ENCODE measurements at regions not wholly inside any gene's neighbourhood (a gene's known extent, or its start where the extent isn't known, plus 50 kb on each side); places are given as distances from the start of the nearest gene placed in this dataset.

DNA sequence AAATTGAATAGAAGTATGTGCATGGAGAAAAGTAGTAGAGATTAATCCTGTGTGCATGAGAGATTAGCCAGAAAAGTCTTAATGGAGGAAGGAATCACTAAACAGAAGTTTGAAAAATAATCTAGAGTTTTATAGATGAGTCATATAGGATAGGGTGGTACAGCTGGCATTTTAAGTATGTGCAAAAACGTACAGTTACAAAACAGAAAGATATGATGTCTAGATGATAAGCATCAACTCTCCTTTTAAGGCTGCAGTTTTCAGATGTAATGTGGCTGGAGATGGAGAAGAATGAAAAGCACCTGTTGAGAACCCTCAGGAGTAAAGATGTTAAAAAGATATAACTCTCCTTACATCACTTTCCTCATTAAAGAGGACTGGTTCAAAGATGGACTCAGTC is 271.3 kb downstream of the STK31 start:
- POLR2A ChIA-PET = no interaction called here
- no peak for FAIRE-seq
- H3K4me3 ChIP-seq (replicated peaks in 1 of 3; ENCODE audit: insufficient read depth in 1 of 3, low read depth in 1 of 3, low read length in 3 of 3) = no peak overlapping the region
- no peaks in the 10 kb centered on the region for H3K27me3 ChIP-seq (ENCODE audit: control insufficient read depth in 2 of 2, insufficient read depth in 2 of 2, low read length in 2 of 2)
- intact Hi-C loops (cut with micrococcal nuclease) = no loop called here
- H3K9ac ChIP-seq (replicated peaks; ENCODE audit: extremely low read depth, insufficient read depth, low read length) = no peak overlapping the region
- H3K36me3 ChIP-seq (ENCODE audit: control insufficient read depth in 2 of 2, extremely low read depth in 1 of 2, insufficient read depth in 2 of 2, low read length in 2 of 2) = no peaks in the 10 kb centered on the region
- H3K4me1 ChIP-seq (ENCODE audit: control insufficient read depth, extremely low read depth, insufficient read depth, low read length) = no peaks in the 10 kb centered on the region
- TF ChIP-seq MYC (IDR thresholded peaks at IDR 0.05; ENCODE audit: low read depth, low read length) = no peak
- no peak for TF ChIP-seq POLR2A (IDR thresholded peaks at IDR 0.05; ENCODE audit: low read depth, low read length)
- no peak for TF ChIP-seq FOS (IDR thresholded peaks at IDR 0.05; ENCODE audit: borderline replicate concordance, insufficient read depth, low read length)
- TF ChIP-seq, protein P1, sequence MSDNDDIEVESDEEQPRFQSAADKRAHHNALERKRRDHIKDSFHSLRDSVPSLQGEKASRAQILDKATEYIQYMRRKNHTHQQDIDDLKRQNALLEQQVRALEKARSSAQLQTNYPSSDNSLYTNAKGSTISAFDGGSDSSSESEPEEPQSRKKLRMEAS (IDR thresholded peaks at IDR 0.05; ENCODE audit: insufficient read depth, insufficient read length) = no peak
- dilution Hi-C loops (cut with MboI; ENCODE audit: extremely low pct_ligation_motif_present, low sequenced_read_pairs) = no loop called here
- BruUV-seq (replicated peaks) = no TSS peak
- no peaks in the 10 kb centered on the region for H3K79me2 ChIP-seq (ENCODE audit: control insufficient read depth, insufficient read depth, low read length)
- H3K4me2 ChIP-seq (ENCODE audit: insufficient read depth, low read length) = no peak overlapping the region
- no peaks in the 10 kb centered on the region for H4K20me1 ChIP-seq (replicated peaks; ENCODE audit: control insufficient read depth, extremely low read depth, insufficient read depth, low read length)
- DNase-seq (ENCODE audit: low read depth, low spot score) = no peak
- no peaks in the 10 kb centered on the region for H3K9me3 ChIP-seq (replicated peaks; ENCODE audit: control insufficient read depth, insufficient read depth, low read length)
- H3K9me1 ChIP-seq (replicated peaks; ENCODE audit: control insufficient read depth, extremely low read depth, insufficient read depth, low read length) = no peaks in the 10 kb centered on the region
- H3K27ac ChIP-seq (ENCODE audit: insufficient read depth, low read depth, low read length) = no peak overlapping the region
- no peak overlapping the region for H2AFZ ChIP-seq (ENCODE audit: low read depth, low read length)
- CTCF ChIA-PET = no interaction called here

DNA sequence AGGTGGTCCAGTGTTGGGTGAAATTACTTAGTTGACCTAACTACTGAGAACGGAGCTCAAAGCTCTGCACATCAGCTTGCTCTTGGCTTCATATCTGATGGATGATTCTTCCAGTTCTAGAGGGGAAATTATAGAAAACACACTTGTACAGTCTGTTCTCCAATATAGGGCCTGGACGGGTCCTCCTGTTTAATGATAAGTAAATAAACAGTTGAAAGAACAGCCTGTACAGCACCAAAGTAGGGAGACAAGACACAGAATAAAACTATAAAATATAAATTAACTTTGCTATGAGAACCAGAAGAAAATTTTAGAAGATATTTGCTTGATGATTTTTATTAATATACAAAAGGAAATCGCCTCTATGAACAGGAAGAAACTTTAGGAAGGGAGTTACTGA is 271.7 kb downstream of the STK31 start:
- Histone ChIP-seq H2AFZ (ENCODE audit: low read depth, low read length) (no peak overlapping the region), H3K9me1 (replicated peaks; ENCODE audit: control insufficient read depth, extremely low read depth, insufficient read depth, low read length) (no peaks in the 10 kb centered on the region), H3K79me2 (ENCODE audit: control insufficient read depth, insufficient read depth, low read length) (no peaks in the 10 kb centered on the region), H3K4me1 (ENCODE audit: control insufficient read depth, extremely low read depth, insufficient read depth, low read length) (no peaks in the 10 kb centered on the region), H3K9me3 (replicated peaks; ENCODE audit: control insufficient read depth, insufficient read depth, low read length) (no peaks in the 10 kb centered on the region), H3K9ac (replicated peaks; ENCODE audit: extremely low read depth, insufficient read depth, low read length) (no peak overlapping the region), H3K27me3 (ENCODE audit: control insufficient read depth in 2 of 2, insufficient read depth in 2 of 2, low read length in 2 of 2) (no peaks in the 10 kb centered on the region), H3K4me3 (replicated peaks in 1 of 3; ENCODE audit: insufficient read depth in 1 of 3, low read depth in 1 of 3, low read length in 3 of 3) (no peak overlapping the region), H4K20me1 (replicated peaks; ENCODE audit: control insufficient read depth, extremely low read depth, insufficient read depth, low read length) (no peaks in the 10 kb centered on the region), H3K27ac (ENCODE audit: insufficient read depth, low read depth, low read length) (no peak overlapping the region), H3K4me2 (ENCODE audit: insufficient read depth, low read length) (no peak overlapping the region), H3K36me3 (ENCODE audit: control insufficient read depth in 2 of 2, extremely low read depth in 1 of 2, insufficient read depth in 2 of 2, low read length in 2 of 2) (no peaks in the 10 kb centered on the region)
- ChIA-PET CTCF (no interaction called here), POLR2A (no interaction called here)
- dilution Hi-C loops (cut with MboI; ENCODE audit: extremely low pct_ligation_motif_present, low sequenced_read_pairs) = no loop called here
- intact Hi-C loops (cut with micrococcal nuclease) = no loop called here
- TF ChIP-seq EZH2 (IDR thresholded peaks at IDR 0.05; ENCODE audit: borderline replicate concordance, low read depth, low read length, severe bottlenecking) (no peak), JUN (IDR thresholded peaks at IDR 0.05; ENCODE audit: borderline replicate concordance, insufficient read depth, insufficient read length, low read depth) (no peak), POLR2AphosphoS5 (IDR thresholded peaks at IDR 0.05; ENCODE audit: insufficient read depth, low read depth, low read length) (no peak), GATA2 (IDR thresholded peaks at IDR 0.05; ENCODE audit: insufficient read depth, insufficient read length, low read depth, low read length) (no peak), FOS (IDR thresholded peaks at IDR 0.05; ENCODE audit: borderline replicate concordance, insufficient read depth, low read length) (no peak), POLR2A (IDR thresholded peaks at IDR 0.05; ENCODE audit: low read depth, low read length) (no peak), MYC (IDR thresholded peaks at IDR 0.05; ENCODE audit: low read depth, low read length) (no peak)
- TF ChIP-seq, protein P1 (IDR thresholded peaks at IDR 0.05; ENCODE audit: insufficient read depth, insufficient read length) = no peak
- TF ChIP-seq, protein P2, sequence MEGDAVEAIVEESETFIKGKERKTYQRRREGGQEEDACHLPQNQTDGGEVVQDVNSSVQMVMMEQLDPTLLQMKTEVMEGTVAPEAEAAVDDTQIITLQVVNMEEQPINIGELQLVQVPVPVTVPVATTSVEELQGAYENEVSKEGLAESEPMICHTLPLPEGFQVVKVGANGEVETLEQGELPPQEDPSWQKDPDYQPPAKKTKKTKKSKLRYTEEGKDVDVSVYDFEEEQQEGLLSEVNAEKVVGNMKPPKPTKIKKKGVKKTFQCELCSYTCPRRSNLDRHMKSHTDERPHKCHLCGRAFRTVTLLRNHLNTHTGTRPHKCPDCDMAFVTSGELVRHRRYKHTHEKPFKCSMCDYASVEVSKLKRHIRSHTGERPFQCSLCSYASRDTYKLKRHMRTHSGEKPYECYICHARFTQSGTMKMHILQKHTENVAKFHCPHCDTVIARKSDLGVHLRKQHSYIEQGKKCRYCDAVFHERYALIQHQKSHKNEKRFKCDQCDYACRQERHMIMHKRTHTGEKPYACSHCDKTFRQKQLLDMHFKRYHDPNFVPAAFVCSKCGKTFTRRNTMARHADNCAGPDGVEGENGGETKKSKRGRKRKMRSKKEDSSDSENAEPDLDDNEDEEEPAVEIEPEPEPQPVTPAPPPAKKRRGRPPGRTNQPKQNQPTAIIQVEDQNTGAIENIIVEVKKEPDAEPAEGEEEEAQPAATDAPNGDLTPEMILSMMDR (IDR thresholded peaks at IDR 0.05; ENCODE audit: extremely low read depth in 1 of 2, insufficient read depth in 1 of 2, low read depth in 1 of 2, low read length in 2 of 2) = no peak
- FAIRE-seq (no peak), DNase-seq (ENCODE audit: low read depth, low spot score) (no peak)
- no TSS peak for BruUV-seq (replicated peaks)

All from endothelial cell of umbilical vein (primary cell).